ENCODE measurements at regions not wholly inside any gene's neighbourhood (a gene's known extent, or its start where the extent isn't known, plus 50 kb on each side); places are given as distances from the start of the nearest gene placed in this dataset.

DNA sequence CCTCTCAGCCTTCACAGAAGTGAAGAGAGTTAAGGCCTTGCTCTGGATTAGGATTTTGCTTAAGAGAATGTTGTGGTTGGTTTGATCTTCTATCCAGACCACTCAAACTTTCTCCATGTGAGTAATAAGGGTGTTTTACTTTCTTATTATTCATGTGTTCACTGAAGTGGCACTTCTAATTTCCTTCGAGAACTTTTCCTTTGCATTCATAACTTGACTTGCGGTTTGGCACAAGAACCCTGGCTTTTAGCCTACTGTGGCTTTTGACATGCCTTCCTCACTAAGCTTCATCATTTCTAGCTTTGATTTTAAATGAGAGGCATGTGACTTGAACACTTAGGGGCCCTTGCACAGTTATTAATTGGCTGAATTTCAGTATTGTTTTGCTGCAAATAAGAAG, 166.1 kb upstream of the OPRM1 start:
- DNase-seq = peak in 1 of 5 experiments; percentile 35

DNA sequence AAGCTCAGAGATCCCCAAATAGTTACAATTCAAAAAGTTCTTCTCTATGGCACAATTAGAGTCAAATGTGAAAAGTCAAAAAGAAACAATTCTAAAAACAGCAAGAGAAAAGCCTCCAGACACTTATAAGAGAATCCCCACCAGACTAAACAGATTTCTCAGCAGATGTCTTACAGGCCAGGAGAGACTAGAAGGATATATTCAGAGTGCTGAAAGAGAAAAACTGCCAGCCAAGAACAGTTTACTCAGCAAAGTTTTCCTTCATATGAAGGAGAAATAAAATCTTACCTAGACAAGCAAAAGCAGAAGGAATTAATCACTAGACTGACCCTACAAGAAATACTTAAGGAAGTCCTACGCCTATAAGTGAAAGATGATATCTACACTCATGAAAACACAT, 176.1 kb upstream of the OPRM1 start:
- DNase-seq = no peak

DNA sequence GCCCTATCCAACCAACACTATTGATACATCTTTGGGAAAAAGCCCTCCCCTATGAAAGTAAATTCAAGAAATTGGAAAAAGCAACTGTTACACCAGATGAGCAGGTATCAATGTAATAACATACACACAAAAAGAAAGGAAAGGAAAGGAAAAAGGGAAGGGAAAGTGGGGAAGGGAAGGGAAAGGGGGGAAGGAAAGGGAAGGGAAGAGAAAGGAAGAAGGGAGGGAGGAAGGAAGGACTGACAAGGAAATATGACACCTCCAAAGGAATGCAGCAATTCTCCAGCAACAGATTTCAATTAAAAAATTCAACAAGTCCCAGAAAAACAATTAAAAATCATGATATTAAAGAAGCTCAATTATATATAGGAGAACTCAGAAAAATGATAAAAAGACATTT, 176.9 kb upstream of the OPRM1 start:
- no peak for DNase-seq

DNA sequence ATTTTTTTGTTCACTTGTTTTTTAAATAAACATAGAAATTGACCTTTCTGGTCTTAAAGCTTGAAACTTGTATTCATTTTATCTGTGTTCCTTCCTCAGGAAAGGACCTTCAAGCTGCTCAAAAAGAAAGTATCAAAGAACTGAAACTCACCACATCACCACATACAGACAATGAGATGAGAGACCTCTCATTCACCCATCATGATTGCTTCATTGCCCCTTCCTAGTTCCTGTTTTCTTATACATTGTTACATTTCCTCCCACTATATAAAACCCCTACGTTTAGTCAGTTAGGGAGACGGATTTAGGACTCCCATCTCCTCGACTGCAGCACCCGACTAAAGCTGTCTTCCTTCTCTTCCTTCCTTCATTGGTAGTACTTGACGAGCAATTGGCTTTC, 180.5 kb upstream of the OPRM1 start:
- DNase-seq = no peak

DNA sequence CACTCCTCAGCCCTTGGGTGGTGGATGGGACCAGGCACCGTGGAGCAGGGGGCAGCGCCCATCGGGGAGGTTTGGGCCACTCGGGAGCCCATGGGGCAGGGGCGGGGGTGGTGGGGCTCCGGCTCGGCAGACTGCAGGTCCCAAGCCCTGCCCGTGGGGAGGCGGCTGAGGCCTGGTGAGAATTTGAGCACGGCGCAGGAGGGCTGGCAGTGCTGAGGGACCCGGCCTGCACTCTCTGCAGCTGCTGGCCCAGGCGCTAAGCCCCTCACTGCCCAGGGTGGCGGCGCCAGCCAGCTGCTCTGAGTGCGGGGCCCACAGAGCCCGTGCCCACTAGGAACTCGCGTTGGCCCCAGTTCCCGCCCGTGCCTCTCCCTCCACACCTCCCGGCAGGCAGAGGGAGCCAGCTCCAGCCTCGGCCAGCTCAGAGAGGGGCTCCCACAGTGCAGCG, 182.1 kb upstream of the OPRM1 start:
- peak in 1 of 5 experiments; percentile 8 for DNase-seq

DNA sequence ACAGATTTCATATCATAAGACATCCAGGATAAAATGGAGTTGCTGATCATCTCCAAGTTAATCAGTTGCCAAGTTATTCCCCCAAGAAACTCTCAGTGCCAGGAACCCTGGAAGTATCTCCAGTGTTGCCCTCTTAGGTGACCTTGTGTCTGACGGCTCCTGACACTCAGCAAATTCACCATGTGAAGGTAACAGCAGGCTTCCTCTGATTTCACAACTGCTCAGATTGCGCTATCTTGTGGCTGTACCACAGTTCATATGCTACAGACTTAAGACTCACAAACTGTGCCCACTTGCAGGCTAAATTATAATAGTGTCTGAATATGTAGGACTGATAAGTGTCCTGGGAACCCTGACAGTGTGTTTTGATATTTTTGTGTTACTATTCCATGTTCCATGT, 186.6 kb upstream of the OPRM1 start:
- no peak for DNase-seq

DNA sequence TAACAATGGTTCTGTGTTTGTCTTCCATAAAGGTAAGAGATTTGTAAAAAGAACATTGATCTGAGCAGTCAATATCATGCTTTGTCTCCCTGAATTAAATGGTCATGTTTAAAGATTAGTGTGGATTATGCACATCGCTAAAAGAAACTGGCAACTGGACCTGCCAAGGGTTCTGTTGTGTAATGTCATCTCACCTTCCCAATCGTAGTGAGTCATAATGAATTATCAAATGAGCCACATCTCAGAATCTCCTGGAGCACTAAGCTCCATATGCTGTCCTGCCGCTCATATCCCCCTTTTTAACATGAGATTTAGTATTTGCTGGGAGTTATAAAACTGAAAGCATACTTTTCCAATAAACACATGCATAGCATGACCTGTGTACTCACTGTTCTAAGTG, 187.0 kb upstream of the OPRM1 start:
- DNase-seq = no peak

DNA sequence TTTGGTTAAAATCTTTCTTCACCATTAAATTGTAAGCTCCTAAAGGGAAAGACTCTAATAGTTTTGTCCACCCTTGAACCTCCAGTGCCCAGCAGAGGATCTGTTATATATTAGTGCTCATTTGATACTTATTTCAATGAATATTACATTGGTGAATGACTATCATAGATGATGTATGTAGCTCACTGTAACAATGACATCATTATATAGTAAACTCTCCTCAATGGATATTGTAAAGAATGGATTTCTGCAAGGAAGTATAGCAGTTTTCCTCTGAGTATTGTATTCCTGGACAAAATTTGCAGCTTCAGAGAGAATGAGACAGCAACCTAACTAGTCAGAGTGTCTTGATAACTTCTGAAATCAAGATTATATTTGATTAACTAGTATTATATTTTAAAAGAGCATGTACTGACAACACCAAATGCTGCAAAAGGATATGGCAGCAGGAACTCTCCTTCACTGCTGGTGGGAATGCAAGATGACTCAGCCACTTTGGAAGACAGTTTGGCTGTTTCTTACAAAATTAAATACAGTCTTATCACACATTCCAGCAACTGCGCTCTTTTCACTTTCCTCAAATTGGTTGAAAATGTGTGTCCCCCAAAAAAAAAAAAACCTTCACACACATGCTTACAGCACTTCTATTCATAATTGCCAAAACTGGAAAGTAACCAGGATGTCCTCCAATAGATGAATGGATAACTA, 189.8 kb upstream of the OPRM1 start:
- DNase-seq = no peak

DNA sequence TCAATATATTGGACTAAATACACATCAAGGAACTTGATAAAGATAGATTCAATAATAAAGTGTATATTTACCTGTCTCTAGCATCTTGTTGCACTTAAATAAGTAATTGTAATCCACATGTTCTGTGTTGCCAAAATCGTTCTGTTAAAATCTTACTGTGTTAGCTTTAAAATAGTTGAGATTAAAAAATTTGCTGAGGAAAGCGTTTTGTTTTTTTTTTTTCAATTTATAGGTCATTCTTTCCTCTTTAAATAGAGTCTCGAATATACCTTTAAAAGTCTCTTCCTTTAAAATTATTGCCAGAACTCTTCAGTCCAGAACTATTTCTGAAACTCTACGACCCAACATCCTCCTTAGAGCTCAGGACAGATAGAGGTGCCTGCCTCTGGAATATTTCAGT, 195.6 kb upstream of the OPRM1 start:
- DNase-seq = no peak

DNA sequence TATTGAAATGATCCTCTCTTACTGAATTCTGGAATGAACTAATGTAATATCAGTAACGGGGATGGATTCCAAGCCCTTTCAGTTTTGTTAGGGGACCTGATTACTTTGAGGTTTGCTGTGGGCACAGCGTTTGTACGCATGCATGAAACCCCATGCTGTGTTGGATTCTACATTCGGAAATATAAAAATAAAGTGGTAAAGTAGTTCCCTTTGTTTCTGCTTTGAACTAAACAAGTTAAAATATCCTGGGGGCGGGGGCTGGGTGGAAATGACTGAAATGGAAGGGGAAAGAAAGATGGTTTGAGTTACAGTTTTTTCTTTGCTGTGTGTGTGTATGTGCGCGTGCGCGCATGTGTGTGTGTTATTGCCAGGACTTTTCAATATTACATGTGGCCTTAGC, 196.5 kb upstream of the OPRM1 start:
- DNase-seq = no peak

DNA sequence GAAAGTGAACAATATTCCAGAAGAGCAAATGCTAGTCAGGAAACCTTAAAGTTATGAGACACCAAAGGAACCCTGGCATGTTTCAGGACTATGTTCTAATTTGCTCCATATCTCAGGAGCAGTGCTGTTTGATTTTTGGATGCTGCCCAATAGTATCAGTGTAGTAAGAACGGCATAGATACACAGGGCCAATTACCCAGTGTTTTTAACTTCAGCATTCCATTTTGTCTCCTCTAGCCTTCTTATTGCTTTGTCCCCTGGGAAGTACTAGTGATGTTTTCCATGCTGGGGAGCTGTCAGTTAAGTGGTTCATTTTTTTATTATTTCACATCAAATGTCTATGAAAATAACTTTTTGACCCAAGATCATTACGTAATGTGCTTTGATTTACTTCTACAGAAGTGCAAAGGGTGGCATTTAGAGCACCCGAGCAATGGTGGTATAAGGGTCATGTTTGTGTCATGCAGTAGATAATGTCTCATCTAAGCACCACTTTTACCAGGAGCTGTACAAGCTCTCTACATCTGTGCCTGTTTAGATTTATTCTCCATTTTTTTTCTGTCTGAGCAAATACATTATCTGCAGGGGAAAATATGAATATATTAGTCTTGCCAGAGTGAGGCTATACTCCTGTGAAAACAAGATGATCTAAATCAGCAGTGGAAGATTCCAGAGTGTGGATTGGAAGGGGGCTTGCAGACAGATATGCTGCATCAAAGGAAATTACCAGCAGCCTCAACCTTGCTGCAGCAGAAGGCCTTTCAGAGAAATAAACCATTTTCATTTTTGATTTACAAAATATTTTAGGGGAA, 198.8 kb upstream of the OPRM1 start:
- no peak for DNase-seq

DNA sequence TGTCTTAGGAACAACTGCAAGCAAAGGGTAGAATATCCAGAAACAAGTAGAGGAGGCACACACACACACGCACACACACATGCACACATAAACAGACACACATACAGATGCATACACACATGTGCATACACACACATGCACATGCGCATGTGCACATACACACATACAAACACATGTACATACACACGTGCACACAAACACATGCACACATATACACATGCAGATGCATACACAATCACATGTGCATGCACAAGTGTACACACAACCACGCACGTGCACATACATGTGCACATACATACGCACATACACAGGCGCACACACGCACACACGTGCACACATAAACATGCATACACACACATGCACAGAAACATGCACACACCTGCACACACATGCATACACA, 206.5 kb upstream of the OPRM1 start:
- no peak for DNase-seq

DNA sequence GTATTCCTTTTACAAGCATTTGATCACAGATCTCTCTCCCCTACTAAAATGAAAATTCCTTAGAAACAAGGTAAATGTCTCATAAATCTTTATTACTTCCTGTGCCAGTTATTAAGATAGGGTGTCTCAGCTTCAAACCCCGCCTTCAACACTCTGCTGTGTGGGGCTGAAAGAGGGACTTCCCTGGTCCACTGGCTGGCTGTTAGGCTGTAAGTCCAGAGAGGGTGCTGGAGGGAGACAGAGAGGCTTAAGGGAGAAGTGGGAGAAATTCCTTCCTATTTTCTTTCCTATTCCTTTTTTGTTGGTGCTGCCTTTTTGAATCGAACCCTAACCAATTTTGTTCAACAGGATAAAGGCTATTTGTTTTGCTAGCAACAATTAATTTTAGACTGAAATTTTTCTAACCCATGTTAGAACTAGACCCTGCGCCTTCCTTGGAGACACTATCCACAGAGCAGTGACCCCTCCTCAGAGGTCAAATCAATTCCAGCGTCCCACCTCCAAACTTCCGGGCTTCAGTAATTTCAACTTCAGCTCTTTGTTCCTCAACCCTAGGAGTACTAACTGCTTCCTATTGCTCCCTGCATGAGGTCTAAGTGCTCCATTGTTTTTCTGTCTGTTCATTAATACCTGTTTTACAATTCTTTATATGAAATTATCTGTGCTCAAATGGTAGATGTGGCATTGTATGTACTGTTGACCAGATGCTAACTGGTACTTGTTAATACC, 207.5 kb upstream of the OPRM1 start:
- DNase-seq = no peak

DNA sequence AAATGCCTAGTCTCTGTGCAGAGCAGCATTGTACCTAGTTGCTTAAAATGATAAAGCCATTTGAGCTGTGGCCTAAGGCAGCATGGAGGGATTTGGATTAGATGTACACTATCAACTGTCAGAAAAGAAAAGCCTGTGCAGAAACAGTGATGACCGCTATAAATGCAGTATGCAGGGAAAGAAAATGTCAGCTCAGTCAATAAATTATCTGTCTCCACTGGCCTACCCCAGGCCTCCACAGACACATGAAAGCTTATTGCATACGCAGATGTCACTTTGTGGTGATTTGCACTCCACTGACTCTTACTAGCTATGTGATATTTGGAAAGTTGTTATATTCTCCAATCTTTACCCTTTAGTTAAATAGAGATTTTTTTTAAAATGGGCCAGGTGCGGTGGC, 221.9 kb upstream of the OPRM1 start:
- DNase-seq = no peak

DNA sequence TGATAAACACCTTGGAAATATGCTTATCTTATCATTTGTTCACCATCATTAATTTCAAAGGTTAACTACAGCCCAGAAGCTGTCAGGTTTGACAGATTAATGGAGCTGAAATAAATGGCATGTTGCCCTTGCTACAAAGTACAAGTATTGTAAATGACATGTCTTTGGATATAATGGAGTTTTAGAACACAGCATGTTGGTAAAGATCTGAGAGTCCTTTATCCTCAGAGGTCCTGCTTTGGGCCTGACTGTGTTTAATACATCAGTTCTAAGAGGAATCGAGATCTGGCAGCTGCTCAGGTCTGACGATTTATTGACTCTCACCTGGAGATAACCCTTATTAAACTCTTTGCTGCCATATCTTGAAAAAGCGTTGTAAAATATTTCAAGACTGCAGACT, 222.7 kb upstream of the OPRM1 start:
- DNase-seq = no peak

DNA sequence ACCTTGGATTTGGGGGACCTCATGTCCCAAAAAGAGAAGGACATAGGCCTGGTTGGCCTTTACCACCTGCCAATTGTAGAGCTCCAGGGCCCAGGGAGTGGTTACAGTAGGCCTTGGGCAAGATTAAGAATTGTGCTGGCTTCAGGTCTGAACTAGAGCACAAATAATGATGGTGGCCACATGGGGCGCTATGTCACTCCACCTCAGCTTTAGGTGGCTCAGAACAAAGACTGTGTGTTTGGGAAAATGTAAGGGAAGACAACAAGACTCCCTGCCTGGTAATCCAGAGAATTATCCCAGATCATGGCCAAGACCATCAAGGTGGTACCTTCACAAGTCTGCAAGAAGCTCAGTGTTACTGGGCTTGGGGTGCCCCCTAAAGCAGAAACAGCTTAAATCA, 224.9 kb upstream of the OPRM1 start:
- DNase-seq = no peak

DNA sequence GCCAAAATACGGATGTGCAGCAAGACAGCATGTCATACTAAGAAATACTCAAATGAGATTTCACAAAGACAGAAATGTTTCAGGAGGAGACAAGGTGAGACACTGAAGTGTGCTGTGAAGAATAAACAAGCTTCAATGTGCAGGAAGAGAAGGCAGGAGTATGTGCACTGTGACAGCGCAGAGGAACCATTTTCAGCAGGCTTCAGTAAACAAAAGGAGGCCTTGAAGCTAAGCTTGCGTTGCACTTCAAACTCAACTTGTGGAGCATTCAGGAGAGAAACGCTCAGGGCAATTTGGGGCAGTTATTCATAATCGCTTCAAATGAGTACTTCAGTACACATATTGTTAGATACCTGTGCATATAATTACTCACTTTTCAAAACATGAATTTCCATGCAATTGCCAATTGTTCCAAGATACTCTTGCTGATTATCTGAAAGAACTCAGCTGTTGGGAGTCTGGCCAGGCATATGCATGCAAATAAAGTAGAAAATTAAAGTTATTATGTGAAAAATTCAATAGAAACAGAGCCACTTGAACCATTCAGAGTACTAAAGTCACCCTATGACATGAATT, 234.2 kb upstream of the OPRM1 start:
- DNase-seq = no peak

DNA sequence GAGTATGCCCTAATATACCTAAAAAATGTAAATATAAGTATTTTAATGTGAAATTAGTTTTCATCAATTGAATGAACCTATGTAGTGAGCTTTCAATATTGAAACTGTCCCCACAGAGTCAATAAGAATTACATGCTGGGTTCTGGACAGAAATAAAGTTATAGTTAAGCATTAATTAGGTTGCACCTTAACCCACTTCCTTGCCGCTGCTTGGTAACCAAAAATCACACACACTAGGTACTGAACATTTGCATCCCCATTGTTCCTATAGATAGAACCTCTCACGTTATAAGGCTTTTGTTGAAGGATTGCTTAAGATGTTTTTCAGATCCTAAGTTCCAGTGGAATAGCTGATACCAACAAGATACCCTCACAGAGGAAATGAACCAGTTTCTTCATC, 237.1 kb upstream of the OPRM1 start:
- no peak for DNase-seq

DNA sequence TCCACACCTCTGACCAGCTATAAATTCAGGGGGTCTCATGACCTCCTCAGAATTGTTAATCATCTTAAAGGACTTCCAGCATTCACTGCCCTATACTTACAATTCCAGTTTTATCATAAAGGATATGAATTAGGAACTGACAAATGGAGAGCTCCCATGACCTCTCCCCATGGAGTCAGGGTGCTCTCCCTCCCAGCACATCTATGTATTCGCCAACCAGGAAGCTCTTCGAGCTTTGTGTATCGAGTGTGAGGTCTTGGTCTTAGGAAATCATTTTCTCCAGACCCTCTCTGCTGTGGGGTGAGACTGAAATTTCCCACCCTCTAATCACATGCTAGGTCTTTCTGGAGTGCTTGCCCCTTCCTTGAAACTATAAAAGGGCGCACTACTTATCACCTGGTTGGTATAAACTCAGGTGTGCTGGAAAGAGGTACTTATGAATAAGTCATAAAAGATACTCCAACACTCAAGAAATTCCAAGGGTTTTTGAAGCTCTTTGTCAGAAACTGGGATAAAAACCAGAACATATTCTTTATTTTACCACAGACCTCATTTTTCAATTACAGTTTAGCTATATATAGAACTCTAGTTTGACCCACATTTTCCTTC, 238.4 kb upstream of the OPRM1 start:
- no peak for DNase-seq

DNA sequence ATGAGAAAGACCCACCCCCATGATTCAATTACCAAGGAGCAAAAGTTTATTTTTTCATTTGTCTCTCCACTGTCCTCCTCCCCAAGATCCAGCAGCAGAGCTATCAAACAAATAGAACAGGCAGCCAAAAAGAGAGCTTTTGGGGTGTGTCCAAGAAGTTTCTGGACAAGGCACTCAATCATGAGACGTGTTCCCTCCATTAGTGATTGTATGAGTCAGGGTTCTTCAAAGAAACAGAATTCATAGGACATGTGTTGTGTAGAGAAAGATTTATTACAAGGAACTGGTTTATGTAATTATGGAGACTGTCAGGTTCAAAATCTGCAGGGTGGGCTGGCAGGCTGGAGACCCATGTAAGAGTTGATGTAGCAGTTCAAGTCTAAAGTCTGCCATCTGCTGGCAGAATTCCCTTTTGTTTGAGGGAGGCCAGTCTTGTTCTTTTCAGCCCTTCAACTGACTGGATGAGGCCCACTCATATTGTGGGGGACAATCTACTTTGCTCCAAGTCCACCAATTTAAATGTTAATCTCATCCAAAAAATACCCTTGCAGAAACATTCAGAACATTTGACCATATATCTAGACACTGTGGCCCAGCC, 248.1 kb upstream of the OPRM1 start:
- no peak for DNase-seq

DNA sequence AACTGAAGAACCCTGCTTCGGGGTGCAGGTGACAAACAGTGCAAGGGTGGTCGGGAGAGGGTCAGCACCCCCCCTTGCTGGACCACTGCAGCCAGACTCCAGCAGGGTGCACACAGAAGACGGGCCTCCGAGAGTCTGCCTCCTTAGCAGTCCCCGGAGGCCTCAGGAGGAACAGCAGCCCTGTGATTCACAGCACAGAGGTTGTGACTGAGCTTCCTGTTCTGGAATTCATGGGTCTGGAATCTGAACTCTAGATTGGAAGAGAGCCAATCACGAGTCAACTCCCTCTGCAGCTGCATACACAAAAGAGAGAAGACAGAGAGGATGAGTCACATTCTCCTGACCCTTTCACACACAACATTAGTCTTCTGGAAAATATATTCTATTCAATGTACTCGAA, 249.0 kb upstream of the OPRM1 start:
- DNase-seq = no peak

DNA sequence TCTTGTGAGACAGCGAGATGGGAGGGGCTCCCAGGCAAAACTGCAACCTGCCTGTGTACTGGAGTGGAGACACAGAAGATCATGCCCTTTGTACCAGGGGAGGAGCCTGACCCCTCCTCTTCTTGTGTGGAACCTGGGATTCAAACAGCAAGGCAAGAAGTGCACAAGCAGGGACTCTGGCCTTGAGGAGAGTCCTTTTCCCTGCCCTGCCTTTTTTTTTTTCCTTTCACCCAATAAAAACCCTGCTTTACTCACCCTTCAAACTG, 251.8 kb upstream of the OPRM1 start:
- no peak for DNase-seq

DNA sequence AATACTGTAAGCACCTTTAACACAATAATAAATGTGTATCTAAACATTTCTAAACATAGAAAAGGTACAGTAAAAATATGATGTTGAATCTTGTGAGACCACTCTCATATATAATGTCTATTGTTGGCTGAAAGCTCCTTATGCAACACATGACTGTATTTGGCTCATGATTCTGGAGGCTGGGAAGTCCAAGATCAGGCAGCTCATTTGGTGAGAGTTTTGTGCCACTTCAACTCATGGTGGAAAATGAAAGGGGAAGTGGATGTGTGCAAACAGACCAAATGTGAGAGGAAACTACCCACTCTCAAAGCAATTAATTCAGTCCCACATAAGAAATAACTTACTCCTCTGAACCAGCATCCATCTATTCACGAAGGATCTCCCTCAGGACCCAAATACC, 257.7 kb upstream of the OPRM1 start:
- no peak for DNase-seq
